ENCODE measurements at regions not wholly inside any gene's neighbourhood (a gene's known extent, or its start where the extent isn't known, plus 50 kb on each side); places are given as distances from the start of the nearest gene placed in this dataset.

GRCh38 chr13:63864171-63864902 is 2448.7 kb upstream of the PCDH20 start:
- Histone ChIP-seq H3K4me3 (ENCODE audit: control insufficient read depth in 1 of 7, extremely low read depth in 1 of 7, insufficient read depth in 4 of 7, low read depth in 2 of 7, low read length in 6 of 7) (no peak overlapping the region), H3K9me3 (ENCODE audit: control extremely low read depth in 1 of 5, control insufficient read depth in 4 of 5, insufficient read depth in 2 of 5, low read depth in 1 of 5, low read length in 4 of 5) (peaks cover 0 to 4% (median 0%) of the 10 kb centered on the region in 5 experiments), H3K27ac (ENCODE audit: insufficient read depth in 1 of 2, low read depth in 1 of 2, low read length in 2 of 2, poor library complexity in 1 of 2, severe bottlenecking in 2 of 2) (no peak overlapping the region), H3K4me1 (ENCODE audit: control extremely low read depth in 1 of 4, control insufficient read depth in 4 of 4, insufficient read depth in 4 of 4, low read length in 3 of 4) (no peaks in the 10 kb centered on the region), H3K27me3 (replicated peaks in 2 of 5; ENCODE audit: control insufficient read depth in 4 of 5, insufficient read depth in 5 of 5, low read length in 4 of 5) (no peaks in the 10 kb centered on the region), H3K36me3 (ENCODE audit: control insufficient read depth in 4 of 4, insufficient read depth in 4 of 4, low read length in 3 of 4) (no peaks in the 10 kb centered on the region)
- POLR2A ChIA-PET = no interaction called here
- CTCF ChIA-PET = no interaction called here
- WGBS (ENCODE audit: insufficient coverage) = 100% methylated on average over 2 of the region's 3 CpGs
- peak in 1 of 3 donors; percentile 1 for DNase-seq

- Histone ChIP-seq H3K27ac (ENCODE audit: insufficient read depth in 1 of 2, low read depth in 1 of 2, low read length in 2 of 2, poor library complexity in 1 of 2, severe bottlenecking in 2 of 2) (no peak overlapping the region), H3K27me3 (replicated peaks in 2 of 5; ENCODE audit: control insufficient read depth in 4 of 5, insufficient read depth in 5 of 5, low read length in 4 of 5) (no peaks in the 10 kb centered on the region), H3K4me1 (ENCODE audit: control extremely low read depth in 1 of 4, control insufficient read depth in 4 of 4, insufficient read depth in 4 of 4, low read length in 3 of 4) (no peaks in the 10 kb centered on the region), H3K9me3 (ENCODE audit: control extremely low read depth in 1 of 5, control insufficient read depth in 4 of 5, insufficient read depth in 2 of 5, low read depth in 1 of 5, low read length in 4 of 5) (peaks cover 0 to 4% (median 0%) of the 10 kb centered on the region in 5 experiments), H3K4me3 (ENCODE audit: control insufficient read depth in 1 of 7, extremely low read depth in 1 of 7, insufficient read depth in 4 of 7, low read depth in 2 of 7, low read length in 6 of 7) (no peak overlapping the region), H3K36me3 (ENCODE audit: control insufficient read depth in 4 of 4, insufficient read depth in 4 of 4, low read length in 3 of 4) (no peaks in the 10 kb centered on the region)
- 98% methylated on average over 5 of the region's 7 CpGs for WGBS (ENCODE audit: insufficient coverage)
- DNase-seq = no peak
- CTCF ChIA-PET = no interaction called here
- POLR2A ChIA-PET = no interaction called here
Measured at GRCh38 chr13:63855457-63856118, 2439.9 kb upstream of the PCDH20 start.

DNA sequence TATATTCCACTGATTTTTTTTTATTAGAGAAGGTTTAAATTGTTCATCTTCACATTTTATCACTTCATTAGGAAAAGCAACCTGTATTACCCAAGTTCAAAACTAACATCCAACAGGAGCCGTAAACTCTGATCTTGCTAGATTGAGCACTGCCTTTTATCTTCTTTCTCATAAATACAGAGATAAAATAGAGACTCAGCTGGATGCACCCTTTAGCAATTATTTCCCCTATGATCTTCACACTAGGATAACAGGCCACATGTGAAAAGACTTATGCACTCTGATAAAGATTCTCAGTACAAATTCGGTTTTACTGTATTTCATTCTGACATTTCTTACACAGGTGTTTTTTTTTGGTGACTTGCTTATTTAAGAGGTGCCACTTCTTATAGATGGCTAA is 2438.2 kb upstream of the PCDH20 start:
- no peaks in the 10 kb centered on the region for H3K4me1 ChIP-seq (ENCODE audit: control extremely low read depth in 1 of 4, control insufficient read depth in 4 of 4, insufficient read depth in 4 of 4, low read length in 3 of 4)
- CTCF ChIA-PET = no interaction called here

DNA sequence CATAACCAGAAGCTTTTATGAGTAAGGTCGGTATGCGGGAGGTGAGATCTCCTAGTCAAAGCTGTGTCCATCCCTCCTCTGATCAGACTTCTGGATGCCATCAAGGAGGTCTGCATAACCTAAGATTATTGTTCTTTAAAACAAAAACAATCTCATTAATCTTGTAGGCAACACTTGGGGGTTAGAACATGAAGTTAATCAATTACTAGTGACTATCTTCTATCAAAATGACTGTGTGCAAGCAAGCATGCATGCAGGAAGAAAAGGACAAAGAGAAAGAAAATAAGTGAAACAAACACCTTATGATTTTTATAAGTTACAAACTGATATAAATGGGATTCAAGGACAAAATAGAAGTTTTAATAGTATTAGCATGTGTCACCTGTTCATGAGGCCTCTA is 2435.9 kb upstream of the PCDH20 start:
- POLR2A ChIA-PET = no interaction called here
- Histone ChIP-seq H3K27me3 (replicated peaks in 2 of 5; ENCODE audit: control insufficient read depth in 4 of 5, insufficient read depth in 5 of 5, low read length in 4 of 5) (no peaks in the 10 kb centered on the region), H3K27ac (ENCODE audit: insufficient read depth in 1 of 2, low read depth in 1 of 2, low read length in 2 of 2, poor library complexity in 1 of 2, severe bottlenecking in 2 of 2) (no peak overlapping the region), H3K4me3 (ENCODE audit: control insufficient read depth in 1 of 7, extremely low read depth in 1 of 7, insufficient read depth in 4 of 7, low read depth in 2 of 7, low read length in 6 of 7) (no peak overlapping the region), H3K9me3 (ENCODE audit: control extremely low read depth in 1 of 5, control insufficient read depth in 4 of 5, insufficient read depth in 2 of 5, low read depth in 1 of 5, low read length in 4 of 5) (no peaks in the 10 kb centered on the region), H3K4me1 (ENCODE audit: control extremely low read depth in 1 of 4, control insufficient read depth in 4 of 4, insufficient read depth in 4 of 4, low read length in 3 of 4) (no peaks in the 10 kb centered on the region), H3K36me3 (ENCODE audit: control insufficient read depth in 4 of 4, insufficient read depth in 4 of 4, low read length in 3 of 4) (no peaks in the 10 kb centered on the region)
- WGBS (ENCODE audit: insufficient coverage) = 100% methylated on average over 2 of the region's 2 CpGs
- no peak for DNase-seq
- CTCF ChIA-PET = no interaction called here

More for the DNA sequence above, 2438.2 kb upstream of the PCDH20 start:
- WGBS (ENCODE audit: insufficient coverage) = 100% methylated on average over 1 of the region's 2 CpGs
- Histone ChIP-seq H3K4me3 (ENCODE audit: control insufficient read depth in 1 of 7, extremely low read depth in 1 of 7, insufficient read depth in 4 of 7, low read depth in 2 of 7, low read length in 6 of 7) (no peak overlapping the region), H3K27me3 (replicated peaks in 2 of 5; ENCODE audit: control insufficient read depth in 4 of 5, insufficient read depth in 5 of 5, low read length in 4 of 5) (no peaks in the 10 kb centered on the region), H3K36me3 (ENCODE audit: control insufficient read depth in 4 of 4, insufficient read depth in 4 of 4, low read length in 3 of 4) (no peaks in the 10 kb centered on the region), H3K9me3 (ENCODE audit: control extremely low read depth in 1 of 5, control insufficient read depth in 4 of 5, insufficient read depth in 2 of 5, low read depth in 1 of 5, low read length in 4 of 5) (no peaks in the 10 kb centered on the region), H3K27ac (ENCODE audit: insufficient read depth in 1 of 2, low read depth in 1 of 2, low read length in 2 of 2, poor library complexity in 1 of 2, severe bottlenecking in 2 of 2) (no peak overlapping the region)
- POLR2A ChIA-PET = no interaction called here
- DNase-seq = no peak

GRCh38 chr13:63843766-63844699 is 2428.4 kb upstream of the PCDH20 start:
- no peaks in the 10 kb centered on the region for H3K4me1 ChIP-seq (ENCODE audit: control extremely low read depth in 1 of 4, control insufficient read depth in 4 of 4, insufficient read depth in 4 of 4, low read length in 3 of 4)
- 97% methylated on average over 23 of the region's 42 CpGs for WGBS (ENCODE audit: insufficient coverage)
- CTCF ChIA-PET = no interaction called here
- H3K9me3 ChIP-seq (ENCODE audit: control extremely low read depth in 1 of 5, control insufficient read depth in 4 of 5, insufficient read depth in 2 of 5, low read depth in 1 of 5, low read length in 4 of 5) = peaks cover 0 to 20% (median 7%) of the 10 kb centered on the region in 5 experiments
- no peaks in the 10 kb centered on the region for H3K27me3 ChIP-seq (replicated peaks in 2 of 5; ENCODE audit: control insufficient read depth in 4 of 5, insufficient read depth in 5 of 5, low read length in 4 of 5)
- POLR2A ChIA-PET = no interaction called here
- H3K27ac ChIP-seq (ENCODE audit: insufficient read depth in 1 of 2, low read depth in 1 of 2, low read length in 2 of 2, poor library complexity in 1 of 2, severe bottlenecking in 2 of 2) = no peak overlapping the region
- H3K4me3 ChIP-seq (ENCODE audit: control insufficient read depth in 1 of 7, extremely low read depth in 1 of 7, insufficient read depth in 4 of 7, low read depth in 2 of 7, low read length in 6 of 7) = no peak overlapping the region
- no peaks in the 10 kb centered on the region for H3K36me3 ChIP-seq (ENCODE audit: control insufficient read depth in 4 of 4, insufficient read depth in 4 of 4, low read length in 3 of 4)
- DNase-seq = no peak

DNA sequence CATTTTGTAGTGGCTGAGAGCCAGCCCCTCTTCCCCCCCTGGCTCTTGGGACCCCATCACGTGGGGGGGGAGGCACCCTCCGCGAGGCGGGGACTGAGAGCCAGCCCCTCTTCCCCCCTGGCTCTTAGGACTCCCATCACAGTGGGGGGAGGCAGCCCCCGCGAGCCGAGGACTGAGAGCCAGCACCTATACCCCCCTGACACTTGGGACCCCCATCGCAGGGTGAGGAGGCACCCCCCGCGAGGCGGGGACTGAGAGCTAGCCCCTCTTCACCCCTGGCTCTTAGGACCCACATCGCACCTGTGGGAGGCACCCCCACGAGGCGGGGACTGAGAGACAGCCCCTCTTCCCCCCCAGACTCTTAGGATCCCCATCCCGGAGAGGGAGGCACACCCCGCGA is 2426.5 kb upstream of the PCDH20 start:
- Histone ChIP-seq H3K27me3 (replicated peaks in 2 of 5; ENCODE audit: control insufficient read depth in 4 of 5, insufficient read depth in 5 of 5, low read length in 4 of 5) (no peaks in the 10 kb centered on the region), H3K4me1 (ENCODE audit: control extremely low read depth in 1 of 4, control insufficient read depth in 4 of 4, insufficient read depth in 4 of 4, low read length in 3 of 4) (no peaks in the 10 kb centered on the region), H3K4me3 (ENCODE audit: control insufficient read depth in 1 of 7, extremely low read depth in 1 of 7, insufficient read depth in 4 of 7, low read depth in 2 of 7, low read length in 6 of 7) (no peak overlapping the region), H3K36me3 (ENCODE audit: control insufficient read depth in 4 of 4, insufficient read depth in 4 of 4, low read length in 3 of 4) (no peaks in the 10 kb centered on the region), H3K27ac (ENCODE audit: insufficient read depth in 1 of 2, low read depth in 1 of 2, low read length in 2 of 2, poor library complexity in 1 of 2, severe bottlenecking in 2 of 2) (no peak overlapping the region), H3K9me3 (ENCODE audit: control extremely low read depth in 1 of 5, control insufficient read depth in 4 of 5, insufficient read depth in 2 of 5, low read depth in 1 of 5, low read length in 4 of 5) (peaks cover 0 to 23% (median 11%) of the 10 kb centered on the region in 5 experiments)
- no CpG with 5 or more reads among the region's 17 CpGs for WGBS (ENCODE audit: insufficient coverage)
- ChIA-PET CTCF (no interaction called here), POLR2A (no interaction called here)
- no peak for DNase-seq
